GM04503 (cell line): ENCODE measurements at regions not wholly inside any gene's neighbourhood (a gene's known extent, or its start where the extent isn't known, plus 50 kb on each side); places are given as distances from the start of the nearest gene placed in this dataset.

ENCODE experiments used
- DNase-seq: peaks from one replicate; pipeline ENCODE4 v3.0.0-alpha.2; 2012; ENCODE audit warnings: low read depth

DNA sequence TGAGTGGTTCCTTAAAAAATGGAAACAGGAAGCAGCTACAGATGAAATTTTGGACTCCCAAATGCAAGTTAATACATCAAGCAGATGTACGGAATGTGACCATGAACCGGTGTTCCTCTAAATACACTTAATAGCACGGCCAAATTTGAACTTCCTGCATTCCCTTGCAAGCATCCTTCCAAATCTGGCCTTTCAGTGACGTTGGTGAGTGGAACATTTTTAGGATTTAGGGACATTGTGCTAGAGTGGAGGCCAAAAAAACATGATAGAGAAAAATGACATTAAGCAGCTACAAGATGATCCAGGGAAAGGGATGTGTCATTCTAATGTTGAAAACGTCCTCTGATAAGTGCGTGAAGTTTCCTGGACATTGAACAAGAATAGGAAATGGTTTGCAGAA, 62.1 kb downstream of the CTAGE1 start:
- no peak for DNase-seq

DNA sequence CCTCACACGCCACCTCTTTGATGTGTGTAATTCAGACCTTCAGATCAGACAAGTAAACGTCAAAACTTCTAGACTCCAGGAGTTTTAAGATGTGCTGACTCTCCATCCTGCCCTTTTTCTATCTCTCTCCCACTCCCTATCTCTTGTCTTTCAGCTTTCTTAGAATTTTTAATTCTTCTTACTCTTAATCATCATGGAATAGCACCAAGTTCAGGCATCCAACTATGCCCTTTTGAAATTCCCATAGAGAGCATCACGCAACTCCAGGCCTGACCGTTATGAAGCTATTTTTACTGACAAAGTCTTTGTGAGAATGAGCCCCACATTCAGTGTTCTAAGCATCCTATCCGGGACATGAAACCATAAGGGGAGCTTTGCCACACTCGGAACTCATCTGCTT, 62.6 kb downstream of the CTAGE1 start:
- no peak for DNase-seq

GRCh38 chr18:22349966-22350365, 67.7 kb downstream of the CTAGE1 start:
- no peak for DNase-seq

GRCh38 chr18:22349317-22349898, 68.3 kb downstream of the CTAGE1 start:
- DNase-seq, result no peak

- no peak for DNase-seq
Observed at GRCh38 chr18:22348521-22349316, 69.0 kb downstream of the CTAGE1 start.

DNA sequence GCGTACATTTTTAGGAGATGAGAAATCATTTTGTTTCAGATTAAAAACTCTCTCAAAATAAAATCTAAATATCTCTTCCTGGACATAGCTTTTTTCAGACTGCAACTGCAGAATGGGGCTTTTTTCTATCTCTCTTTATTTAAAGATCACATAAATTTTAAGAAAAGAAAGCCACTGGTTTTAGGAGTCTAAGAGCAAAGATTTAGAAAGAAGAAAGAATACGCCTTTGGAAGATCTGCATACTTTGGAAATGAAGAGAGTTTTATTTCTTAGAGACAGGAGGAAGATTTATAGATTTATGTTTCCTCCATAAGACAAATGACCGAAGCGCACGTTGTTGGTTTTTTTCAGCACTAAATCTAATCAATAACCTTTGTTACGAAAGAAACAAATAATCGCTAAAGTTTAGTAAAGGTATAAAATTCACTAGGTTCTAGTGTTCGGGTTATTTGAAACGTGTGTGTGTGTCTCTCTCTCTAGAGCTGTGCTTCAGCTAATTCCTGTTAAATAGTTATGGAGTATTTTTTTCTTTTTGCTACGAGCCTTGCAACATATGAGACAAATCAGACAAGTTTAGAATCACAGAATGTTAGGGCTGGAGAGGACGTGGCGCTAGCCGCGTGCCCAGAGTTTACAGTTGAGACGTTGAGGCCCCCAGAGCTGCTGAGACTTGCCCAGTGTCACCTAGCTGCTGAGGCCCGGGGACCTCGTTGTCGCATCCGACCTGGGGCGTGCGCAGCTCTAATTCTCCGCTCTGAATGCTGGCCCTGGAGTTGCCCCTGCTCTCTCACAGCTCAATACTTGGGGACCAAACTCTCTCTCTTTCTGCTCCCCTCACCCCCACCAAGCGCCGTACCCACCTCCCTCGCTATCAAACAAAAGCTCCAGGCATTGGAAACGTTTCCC, 69.9 kb downstream of the CTAGE1 start:
- no peak for DNase-seq

- DNase-seq, result no peak
Observed at GRCh38 chr18:22346953-22347605, 70.6 kb downstream of the CTAGE1 start.

DNA sequence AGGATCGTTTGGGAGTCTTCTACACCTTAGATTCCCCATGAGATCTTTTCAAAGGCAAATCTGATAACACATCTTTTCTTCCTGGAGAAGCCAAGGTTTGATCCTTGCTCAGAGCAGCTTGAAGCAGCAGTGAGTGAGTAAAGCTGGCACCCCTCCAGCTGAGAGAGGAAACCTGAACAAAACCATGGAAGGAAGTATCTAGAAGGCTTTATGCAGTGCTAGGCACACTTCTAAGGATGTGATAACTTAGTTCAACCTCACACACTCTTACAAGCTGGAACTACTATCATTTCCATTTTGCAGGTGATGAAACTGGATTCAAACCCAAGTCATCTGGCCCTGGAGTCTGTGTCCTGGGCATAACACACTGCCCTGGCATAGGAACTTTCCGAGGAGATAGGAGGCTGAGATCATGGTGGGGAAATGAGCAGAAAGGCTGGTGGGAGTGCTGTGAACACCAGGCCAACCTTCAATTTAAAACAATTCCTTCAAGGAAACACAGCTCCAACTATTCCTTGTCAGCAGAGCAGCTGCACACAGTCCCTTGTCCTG, 71.2 kb downstream of the CTAGE1 start:
- no peak for DNase-seq

DNA sequence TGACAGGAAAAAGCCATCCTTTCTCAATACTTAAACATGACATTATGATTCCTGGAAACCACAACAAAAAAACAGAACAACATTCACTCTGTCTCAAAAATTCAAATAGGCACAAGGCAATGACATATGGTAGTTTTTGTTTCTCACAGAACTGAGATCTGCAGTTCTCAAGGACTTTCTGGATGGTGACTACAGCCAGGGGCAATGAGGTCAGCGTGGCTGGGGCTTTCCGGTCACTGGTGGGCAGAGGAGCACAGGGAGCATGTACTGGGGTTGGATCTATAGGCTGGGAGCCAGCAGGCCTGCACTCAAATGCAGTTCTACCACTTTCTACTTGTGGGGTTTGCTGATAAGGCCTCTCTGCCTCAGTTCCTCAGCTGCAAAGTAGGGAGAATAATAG, 72.0 kb downstream of the CTAGE1 start:
- no peak for DNase-seq

- no peak for DNase-seq
Observed at GRCh38 chr18:22344908-22345670, 72.6 kb downstream of the CTAGE1 start.

GRCh38 chr18:22344445-22344844, 73.3 kb downstream of the CTAGE1 start:
- DNase-seq, result no peak

GRCh38 chr18:22343613-22344012, 74.1 kb downstream of the CTAGE1 start:
- DNase-seq, result no peak

GRCh38 chr18:22342625-22343024, 75.1 kb downstream of the CTAGE1 start:
- DNase-seq, result no peak

- no peak for DNase-seq
Observed at GRCh38 chr18:22340331-22340730, 77.4 kb downstream of the CTAGE1 start.

GRCh38 chr18:22339913-22340312, 77.8 kb downstream of the CTAGE1 start:
- DNase-seq, result no peak

DNA sequence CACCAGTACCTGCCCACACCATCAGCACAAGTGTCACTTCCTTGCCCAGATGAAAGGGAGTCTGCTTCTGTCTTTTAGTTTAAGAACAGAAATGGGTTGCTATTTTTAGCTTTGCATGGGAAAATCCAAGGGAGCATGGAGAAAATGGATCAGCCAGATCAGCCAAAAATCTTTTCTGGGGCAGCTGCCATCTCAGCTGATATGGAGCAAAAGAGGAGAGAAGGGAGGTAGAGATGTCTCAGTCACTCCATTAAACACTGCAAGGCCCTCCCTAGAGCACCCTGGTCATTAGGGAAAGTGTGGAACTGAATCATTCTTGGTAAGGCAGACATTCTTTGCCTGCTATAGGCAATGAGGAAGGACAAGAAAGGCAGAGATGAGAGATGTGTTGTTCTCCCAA, 79.9 kb downstream of the CTAGE1 start:
- DNase-seq, result no peak

GRCh38 chr18:22337306-22337705, 80.4 kb downstream of the CTAGE1 start:
- no peak for DNase-seq

DNA sequence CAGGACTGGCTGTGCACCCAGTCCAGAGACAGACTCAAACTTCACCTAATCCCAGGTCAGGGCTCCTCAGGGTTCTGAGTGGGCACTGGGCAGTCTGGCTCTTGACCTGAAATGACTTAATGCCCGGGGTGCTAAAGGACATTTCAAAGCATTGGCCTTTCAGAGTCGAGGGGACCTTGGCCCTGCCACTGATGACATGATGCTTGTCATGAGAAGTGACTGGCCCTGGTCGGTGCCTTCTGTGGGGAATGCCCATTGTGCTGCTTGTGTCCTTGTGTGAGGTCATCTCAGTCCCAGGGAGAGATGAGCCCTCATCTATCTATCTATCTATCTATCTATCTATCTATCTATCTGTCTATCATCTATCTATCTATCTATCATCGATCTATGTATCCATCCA, 81.3 kb downstream of the CTAGE1 start:
- DNase-seq, result no peak

DNA sequence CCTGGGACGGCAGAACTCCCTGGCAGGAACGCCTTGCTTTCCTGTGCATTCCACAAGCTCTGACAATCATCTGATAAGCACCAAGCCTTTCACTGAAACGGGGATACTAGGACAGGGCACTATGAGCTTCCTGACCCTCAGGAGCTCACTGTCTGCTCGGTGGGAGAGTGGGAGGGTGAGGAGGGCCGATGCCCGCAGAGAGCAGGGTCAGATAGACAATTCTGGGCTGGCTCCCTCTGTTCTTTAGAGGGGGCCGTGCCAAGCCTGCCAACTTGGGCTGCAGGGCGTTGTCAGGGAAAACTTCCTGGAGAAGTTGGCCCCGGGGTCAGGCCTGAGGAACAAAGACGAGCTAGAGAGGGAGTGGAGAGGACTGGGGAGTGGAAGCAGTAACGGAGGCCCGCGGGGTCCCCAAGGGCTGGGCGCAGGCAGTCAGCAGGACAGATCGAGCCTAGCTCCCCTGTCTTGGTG, 82.0 kb downstream of the CTAGE1 start:
- no peak for DNase-seq

GRCh38 chr18:22334567-22334966, 83.1 kb downstream of the CTAGE1 start:
- no peak for DNase-seq

GRCh38 chr18:22332590-22332989, 85.1 kb downstream of the CTAGE1 start:
- no peak for DNase-seq
